ENCODE measurements at regions not wholly inside any gene's neighbourhood (a gene's known extent, or its start where the extent isn't known, plus 50 kb on each side); places are given as distances from the start of the nearest gene placed in this dataset.

DNA sequence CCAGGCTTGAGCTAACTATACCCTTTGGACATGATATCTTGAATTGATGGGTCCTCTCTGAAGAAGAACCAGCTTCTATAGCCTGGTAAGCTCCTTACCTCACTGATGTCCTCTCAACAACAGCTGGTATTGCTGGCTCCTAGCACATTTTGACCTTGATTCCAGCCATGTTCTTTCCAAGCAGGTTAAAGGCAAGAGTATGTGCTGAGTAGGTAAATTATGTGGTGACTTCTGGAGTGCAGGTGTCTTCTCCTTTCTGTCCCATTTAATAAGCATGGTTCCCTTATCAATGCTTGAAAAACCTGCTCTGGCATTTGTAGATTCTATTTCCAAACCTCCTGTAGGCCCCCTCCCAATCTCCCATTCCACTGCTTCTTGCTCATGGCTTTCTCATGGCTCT lies 300.1 kb downstream of the UTP18 start:
- intact Hi-C loops (cut with DNase I; ENCODE audit: low total_unique reads), result no loop called here
- no peak for DNase-seq
- Histone ChIP-seq H3K9me3 (no peaks in the 10 kb centered on the region), H3K27me3 (replicated peaks in 1 of 7) (peaks cover 0 to 38% (median 0%) of the 10 kb centered on the region in 7 donors), H3K4me1 (no peaks in the 10 kb centered on the region), H3K4me3 (no peak overlapping the region), H3K27ac (no peak overlapping the region), H3K36me3 (no peaks in the 10 kb centered on the region)
- no peak for TF ChIP-seq POLR2AphosphoS5 (IDR thresholded peaks at IDR 0.05)
- TF ChIP-seq POLR2A (IDR thresholded peaks at IDR 0.05), result no peak
- TF ChIP-seq CTCF (IDR thresholded peaks at IDR 0.05 in 8 of 11, conservative IDR thresholded peaks at IDR 0.05 in 3 of 11), result no peak

DNA sequence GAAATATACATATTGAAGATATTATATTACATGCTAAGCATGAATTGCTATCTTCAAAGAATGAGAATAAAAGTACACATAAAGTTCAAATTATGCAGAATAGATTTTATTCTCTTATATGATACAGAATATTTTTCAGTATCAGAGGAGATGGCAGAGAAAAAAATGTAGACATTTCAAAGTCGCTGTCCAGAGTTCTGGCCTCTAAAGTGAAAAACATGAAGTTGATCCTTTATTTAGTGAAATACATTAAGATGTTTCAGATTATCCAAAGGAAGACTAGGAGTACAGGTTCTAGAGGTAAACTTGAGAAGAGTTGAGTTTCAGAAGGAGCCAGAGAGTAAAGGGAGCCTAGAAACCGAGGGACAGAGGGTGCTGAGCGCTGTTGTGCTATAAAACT lies 303.6 kb downstream of the UTP18 start:
- H3K27me3 ChIP-seq (replicated peaks in 1 of 7), result peaks cover 0 to 46% (median 0%) of the 10 kb centered on the region in 7 donors
- H3K4me1 ChIP-seq, result no peaks in the 10 kb centered on the region
- H3K9me3 ChIP-seq, result peaks cover 0 to 2% (median 0%) of the 10 kb centered on the region in 8 donors
- no peaks in the 10 kb centered on the region for H3K36me3 ChIP-seq
- DNase-seq, result no peak
- no peak for TF ChIP-seq CTCF (IDR thresholded peaks at IDR 0.05 in 8 of 11, conservative IDR thresholded peaks at IDR 0.05 in 3 of 11)
- no peak for TF ChIP-seq POLR2AphosphoS5 (IDR thresholded peaks at IDR 0.05)
- no peak for TF ChIP-seq POLR2A (IDR thresholded peaks at IDR 0.05)
- H3K27ac ChIP-seq, result no peak overlapping the region
- WGBS, 5 donors, result 78 to 84% (median 79%) methylated on average over 3 of the region's 3 CpGs
- intact Hi-C loops (cut with DNase I; ENCODE audit: low total_unique reads), result no loop called here
- no peak overlapping the region for H3K4me3 ChIP-seq

GRCh38 chr17:51572115-51572514 lies 311.8 kb downstream of the UTP18 start:
- no peak for DNase-seq
- intact Hi-C loops (cut with DNase I; ENCODE audit: low total_unique reads), result no loop called here
- TF ChIP-seq CTCF (IDR thresholded peaks at IDR 0.05 in 8 of 11, conservative IDR thresholded peaks at IDR 0.05 in 3 of 11), result no peak
- TF ChIP-seq POLR2AphosphoS5 (IDR thresholded peaks at IDR 0.05), result no peak
- TF ChIP-seq POLR2A (IDR thresholded peaks at IDR 0.05), result no peak
- H3K36me3 ChIP-seq, result no peaks in the 10 kb centered on the region
- no peaks in the 10 kb centered on the region for H3K4me1 ChIP-seq
- no peak overlapping the region for H3K27ac ChIP-seq
- H3K4me3 ChIP-seq, result no peak overlapping the region
- H3K9me3 ChIP-seq, result peaks cover 0 to 13% (median 0%) of the 10 kb centered on the region in 8 donors
- H3K27me3 ChIP-seq (replicated peaks in 1 of 7), result peaks cover 0 to 26% (median 4%) of the 10 kb centered on the region in 7 donors

Data from spleen (tissue), 11 donors.